Hepatocyte (in vitro differentiated cells): ENCODE measurements at regions not wholly inside any gene's neighbourhood (a gene's known extent, or its start where the extent isn't known, plus 50 kb on each side); places are given as distances from the start of the nearest gene placed in this dataset.

ENCODE experiments used
- EZH2 ChIP-seq: fragments of 200-600 bp; sonication (generic); IDR thresholded peaks from 2 replicates; pipeline ENCODE4 v1.6.1; 2016; ENCODE audit warnings: antibody characterized with exemption, mild to moderate bottlenecking, borderline replicate concordance
- TF ChIP-seq, protein P1 (sequence below): fragments of 200-600 bp; sonication (generic); IDR thresholded peaks from 2 replicates; pipeline ENCODE4 v1.5.1; 2016; ENCODE audit warnings: antibody characterized with exemption, mild to moderate bottlenecking; ENCODE audit not compliant: poor library complexity

DNA sequence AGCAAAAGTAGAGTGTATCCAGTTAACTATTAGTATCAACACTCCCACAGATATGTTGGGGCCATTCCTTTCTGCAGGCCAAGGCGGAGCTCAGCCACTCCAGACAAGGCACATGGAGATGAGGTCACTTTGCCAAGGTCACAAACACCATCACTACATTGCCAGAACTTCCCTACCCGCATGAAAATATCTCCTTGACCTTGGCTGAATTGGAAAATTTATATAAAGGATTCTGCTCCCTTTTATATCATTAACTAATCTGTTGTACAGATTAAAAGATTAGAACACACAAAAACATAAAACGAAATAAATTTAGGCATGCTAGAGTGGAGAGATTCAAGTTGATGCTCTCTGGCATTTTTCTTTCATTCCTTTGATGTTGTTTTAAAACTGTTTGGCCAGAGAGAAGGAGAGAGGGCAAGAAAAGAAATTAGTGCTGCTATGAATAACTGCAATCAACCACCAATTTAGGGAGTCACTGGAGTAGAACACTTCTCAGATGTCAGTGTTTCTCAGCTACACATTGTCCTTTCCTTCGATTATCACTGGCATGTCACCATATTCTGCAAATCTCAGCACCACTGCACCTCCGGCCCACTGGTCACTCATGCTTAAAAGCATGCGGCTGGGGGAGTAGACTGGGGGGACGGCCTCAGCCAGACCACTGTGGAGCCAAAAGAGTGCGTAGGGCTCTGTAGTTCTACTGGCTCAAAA lies 78.7 kb upstream of the ATP1B1 start:
- TF ChIP-seq, protein P1, sequence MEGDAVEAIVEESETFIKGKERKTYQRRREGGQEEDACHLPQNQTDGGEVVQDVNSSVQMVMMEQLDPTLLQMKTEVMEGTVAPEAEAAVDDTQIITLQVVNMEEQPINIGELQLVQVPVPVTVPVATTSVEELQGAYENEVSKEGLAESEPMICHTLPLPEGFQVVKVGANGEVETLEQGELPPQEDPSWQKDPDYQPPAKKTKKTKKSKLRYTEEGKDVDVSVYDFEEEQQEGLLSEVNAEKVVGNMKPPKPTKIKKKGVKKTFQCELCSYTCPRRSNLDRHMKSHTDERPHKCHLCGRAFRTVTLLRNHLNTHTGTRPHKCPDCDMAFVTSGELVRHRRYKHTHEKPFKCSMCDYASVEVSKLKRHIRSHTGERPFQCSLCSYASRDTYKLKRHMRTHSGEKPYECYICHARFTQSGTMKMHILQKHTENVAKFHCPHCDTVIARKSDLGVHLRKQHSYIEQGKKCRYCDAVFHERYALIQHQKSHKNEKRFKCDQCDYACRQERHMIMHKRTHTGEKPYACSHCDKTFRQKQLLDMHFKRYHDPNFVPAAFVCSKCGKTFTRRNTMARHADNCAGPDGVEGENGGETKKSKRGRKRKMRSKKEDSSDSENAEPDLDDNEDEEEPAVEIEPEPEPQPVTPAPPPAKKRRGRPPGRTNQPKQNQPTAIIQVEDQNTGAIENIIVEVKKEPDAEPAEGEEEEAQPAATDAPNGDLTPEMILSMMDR: no peak
- TF ChIP-seq EZH2: no peak
